ENCODE measurements at regions not wholly inside any gene's neighbourhood (a gene's known extent, or its start where the extent isn't known, plus 50 kb on each side); places are given as distances from the start of the nearest gene placed in this dataset.
"Not testable (repeated sequence)": the region's sequence is repeated elsewhere in the genome, so short reads cannot be mapped to it uniquely, and the experiment has no call there.

DNA sequence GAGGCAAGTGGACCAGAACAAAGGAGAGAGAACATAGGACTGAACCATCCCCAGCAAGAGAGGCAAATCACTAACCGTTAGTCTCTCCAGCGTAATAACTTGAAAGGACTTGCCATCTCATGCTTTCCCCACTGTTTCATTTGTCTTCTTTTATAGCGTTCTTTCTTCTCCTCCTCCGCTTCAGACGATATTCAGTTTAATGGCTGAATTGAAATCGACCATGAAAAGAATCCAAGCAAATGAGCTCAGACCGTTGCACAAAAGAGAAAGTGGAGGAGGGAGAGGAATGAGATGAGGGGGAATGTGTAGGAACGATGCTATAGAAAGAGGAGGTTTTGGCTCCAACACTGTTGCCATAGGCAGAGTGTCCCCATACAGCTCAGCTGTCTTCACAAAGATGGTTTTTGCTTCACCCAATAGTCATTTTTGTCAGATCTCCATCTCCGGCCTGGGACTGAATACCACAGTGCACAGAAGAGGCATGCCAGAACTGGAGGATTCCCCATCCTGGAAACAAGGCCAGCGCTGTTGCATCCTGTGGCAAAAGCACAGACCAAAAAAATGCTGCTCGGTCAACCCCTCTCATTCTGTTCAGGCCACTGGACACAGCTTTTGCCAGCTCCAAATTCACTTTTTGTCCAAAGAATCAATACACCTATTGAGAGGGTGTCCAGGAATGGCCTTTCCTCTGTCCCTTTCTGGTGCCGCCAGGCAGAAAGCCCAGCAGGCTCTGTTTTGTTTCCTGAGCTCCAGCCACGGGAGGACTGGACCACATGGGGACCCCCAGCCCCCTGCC lies 176.1 kb downstream of the ID4 start:
- no peak for TF ChIP-seq CTCF (IDR thresholded peaks at IDR 0.05; ENCODE audit: low read depth, low read length)
- H3K4me1 ChIP-seq (ENCODE audit: low read depth), result peaks cover 12% of the 10 kb centered on the region
- no peak overlapping the region for H3K4me3 ChIP-seq
- no peaks in the 10 kb centered on the region for H3K36me3 ChIP-seq
- H3K27me3 ChIP-seq, result no peaks in the 10 kb centered on the region
- no peaks in the 10 kb centered on the region for H3K9me3 ChIP-seq (ENCODE audit: low read depth)
- DNase-seq (ENCODE audit: low read depth in 1 of 2, low spot score in 1 of 2), result no peak
- no peak overlapping the region for H3K27ac ChIP-seq

DNA sequence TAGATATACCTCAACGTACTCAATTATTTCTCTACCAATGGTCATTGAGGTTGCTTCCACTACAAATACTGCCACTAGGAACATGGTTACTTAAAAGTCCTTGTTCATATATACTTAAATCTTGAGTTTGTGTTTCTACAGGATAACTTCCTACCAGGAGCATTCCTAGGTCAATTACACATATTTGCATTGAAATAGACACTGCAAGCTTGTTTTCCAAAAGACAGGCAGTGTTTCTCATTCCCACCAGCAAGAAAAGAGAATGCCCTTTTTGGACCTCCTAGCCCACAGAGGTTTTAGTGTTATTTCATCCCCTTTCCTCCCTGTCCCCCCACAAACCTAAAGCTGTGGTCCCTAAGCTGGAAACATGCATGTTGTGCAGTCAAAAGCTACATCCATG lies 177.3 kb downstream of the ID4 start:
- Histone ChIP-seq H3K36me3 (no peaks in the 10 kb centered on the region), H3K4me1 (ENCODE audit: low read depth) (no peaks in the 10 kb centered on the region), H3K27ac (no peak overlapping the region), H3K4me3 (no peak overlapping the region), H3K9me3 (ENCODE audit: low read depth) (no peaks in the 10 kb centered on the region), H3K27me3 (no peaks in the 10 kb centered on the region)
- no peak for DNase-seq (ENCODE audit: low read depth in 1 of 2, low spot score in 1 of 2)
- no peak for TF ChIP-seq CTCF (IDR thresholded peaks at IDR 0.05; ENCODE audit: low read depth, low read length)

DNA sequence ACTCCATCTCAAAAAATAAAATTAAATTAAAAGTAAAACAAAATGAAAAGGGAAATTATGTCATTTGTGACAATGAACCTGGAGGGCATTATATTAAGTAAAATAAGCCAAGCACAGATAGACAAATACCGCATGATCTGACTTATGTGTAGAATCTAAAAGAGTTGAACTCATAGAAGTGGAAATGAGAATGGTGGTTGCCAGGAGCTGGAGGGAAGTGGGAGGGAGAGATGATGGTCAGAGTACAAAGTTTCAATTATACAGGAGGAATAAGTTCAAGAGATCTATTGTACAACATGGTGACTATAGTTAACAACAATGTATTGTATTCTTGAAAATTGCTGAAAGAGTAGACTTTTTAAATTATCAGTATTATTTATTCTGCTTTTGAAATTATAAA lies 183.4 kb downstream of the ID4 start:
- no peaks in the 10 kb centered on the region for H3K4me1 ChIP-seq (ENCODE audit: low read depth)
- no peaks in the 10 kb centered on the region for H3K9me3 ChIP-seq (ENCODE audit: low read depth)
- TF ChIP-seq CTCF (IDR thresholded peaks at IDR 0.05; ENCODE audit: low read depth, low read length), result no peak
- H3K27me3 ChIP-seq, result no peaks in the 10 kb centered on the region
- no peak for DNase-seq (ENCODE audit: low read depth in 1 of 2, low spot score in 1 of 2)
- H3K27ac ChIP-seq, result no peak overlapping the region
- H3K36me3 ChIP-seq, result no peaks in the 10 kb centered on the region
- no peak overlapping the region for H3K4me3 ChIP-seq

DNA sequence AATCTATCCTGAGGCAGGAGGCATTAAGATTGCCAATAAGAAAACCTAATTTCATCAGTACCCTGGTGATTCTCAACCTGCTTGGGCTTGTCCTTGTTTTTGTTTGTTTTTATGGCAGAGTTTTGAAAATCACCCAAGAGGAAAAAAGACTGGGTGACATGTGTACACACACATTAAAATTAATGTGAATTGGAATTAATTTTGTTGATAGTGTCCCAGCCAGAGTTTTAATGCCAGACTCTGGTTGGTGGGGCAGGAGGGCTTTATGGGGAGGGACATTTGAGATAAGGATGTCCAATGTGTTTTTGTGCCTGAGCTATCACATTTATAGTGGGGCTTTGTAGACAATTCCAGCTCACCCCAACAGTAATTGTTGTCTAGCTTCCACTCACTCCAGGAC lies 184.6 kb downstream of the ID4 start:
- no peak overlapping the region for H3K27ac ChIP-seq
- H3K4me1 ChIP-seq (ENCODE audit: low read depth), result no peaks in the 10 kb centered on the region
- no peak overlapping the region for H3K4me3 ChIP-seq
- no peaks in the 10 kb centered on the region for H3K36me3 ChIP-seq
- no peaks in the 10 kb centered on the region for H3K27me3 ChIP-seq
- TF ChIP-seq CTCF (IDR thresholded peaks at IDR 0.05; ENCODE audit: low read depth, low read length), result no peak
- no peaks in the 10 kb centered on the region for H3K9me3 ChIP-seq (ENCODE audit: low read depth)
- DNase-seq (ENCODE audit: low read depth in 1 of 2, low spot score in 1 of 2), result no peak

- not testable (repeated sequence) for H3K36me3 ChIP-seq; H3K27me3 ChIP-seq; DNase-seq (ENCODE audit: low read depth in 1 of 2, low spot score in 1 of 2); H3K4me3 ChIP-seq; H3K27ac ChIP-seq; H3K9me3 ChIP-seq (ENCODE audit: low read depth); H3K4me1 ChIP-seq (ENCODE audit: low read depth)
These were observed 186.6 kb downstream of the ID4 start for GRCh38 chr6:20023549-20024315.

- Histone ChIP-seq H3K36me3 (no peaks in the 10 kb centered on the region), H3K4me1 (ENCODE audit: low read depth) (no peaks in the 10 kb centered on the region), H3K4me3 (no peak overlapping the region), H3K27ac (no peak overlapping the region), H3K27me3 (no peaks in the 10 kb centered on the region), H3K9me3 (ENCODE audit: low read depth) (no peaks in the 10 kb centered on the region)
- DNase-seq (ENCODE audit: low read depth in 1 of 2, low spot score in 1 of 2), result no peak
- no peak for TF ChIP-seq CTCF (IDR thresholded peaks at IDR 0.05; ENCODE audit: low read depth, low read length)
These were observed 187.1 kb downstream of the ID4 start for GRCh38 chr6:20024316-20024673.

All from cardiac muscle cell (in vitro differentiated cells and primary cell).